Activated naive CD8-positive, alpha-beta T cell treated with anti-CD3 and anti-CD28 coated beads, Interleukin-2, amount 10 ng/mL, durations not matched to agents 7 days and 5 days (primary cell): ENCODE measurements at regions not wholly inside any gene's neighbourhood (a gene's known extent, or its start where the extent isn't known, plus 50 kb on each side); places are given as distances from the start of the nearest gene placed in this dataset.

ENCODE experiments used
- ATAC-seq: fragments of 150-1000 bp; cut with Tn5 transposase; one replicate; pipeline ENCODE4 v1.10.0; 2021; ENCODE audit warnings: low read depth, moderate library complexity
- POLR2A ChIA-PET: fragments of 350-600 bp; sonication (Branson Sonifier 250); formaldehyde crosslinking; loops from one replicate; lab custom pipeline; 2021; ENCODE audit warnings: antibody characterized with exemption; lab: Charles Lee
- DNase-seq: peaks from one replicate; pipeline ENCODE4 v3.0.0; 2021
- H3K27ac Mint-ChIP-seq: one replicate; pipeline ENCODE4 v1.8.0; 2022; ENCODE audit warnings: mild to moderate bottlenecking, mixed read lengths
- H3K27me3 Mint-ChIP-seq: one replicate; pipeline ENCODE4 v1.8.0; 2022; ENCODE audit warnings: mild to moderate bottlenecking, moderate library complexity, mixed read lengths
- H3K36me3 Mint-ChIP-seq: one replicate; pipeline ENCODE4 v1.8.0; 2021; ENCODE audit warnings: mild to moderate bottlenecking, mixed read lengths
- H3K4me1 Mint-ChIP-seq: one replicate; pipeline ENCODE4 v1.8.0; 2021; ENCODE audit warnings: mixed read lengths
- H3K4me3 Mint-ChIP-seq: one replicate; pipeline ENCODE4 v1.8.0; 2022; ENCODE audit warnings: mild to moderate bottlenecking, moderate library complexity, mixed read lengths
- H3K9me3 Mint-ChIP-seq: one replicate; pipeline ENCODE4 v1.8.0; 2021; ENCODE audit warnings: mixed read lengths

GRCh38 chr15:69946870-69947269, 150.8 kb downstream of the TLE3 start:
- ATAC-seq = no peak
- DNase-seq = no peak

GRCh38 chr15:69947394-69947793, 150.3 kb downstream of the TLE3 start:
- DNase-seq (no peak), ATAC-seq (no peak)
- peaks cover 15% of the 10 kb centered on the region for H3K27me3 Mint-ChIP-seq
- POLR2A ChIA-PET = no interaction called here
- no peak overlapping the region for H3K27ac Mint-ChIP-seq
- H3K36me3 Mint-ChIP-seq = no peaks in the 10 kb centered on the region
- no peaks in the 10 kb centered on the region for H3K9me3 Mint-ChIP-seq
- no peaks in the 10 kb centered on the region for H3K4me1 Mint-ChIP-seq
- no peak overlapping the region for H3K4me3 Mint-ChIP-seq

More at GRCh38 chr15:69946870-69947269, 150.8 kb downstream of the TLE3 start:
- POLR2A ChIA-PET = no interaction called here
- H3K27me3 Mint-ChIP-seq = peaks cover 15% of the 10 kb centered on the region
- no peaks in the 10 kb centered on the region for H3K4me1 Mint-ChIP-seq
- no peak overlapping the region for H3K4me3 Mint-ChIP-seq
- H3K9me3 Mint-ChIP-seq = no peaks in the 10 kb centered on the region
- no peak overlapping the region for H3K27ac Mint-ChIP-seq
- H3K36me3 Mint-ChIP-seq = no peaks in the 10 kb centered on the region

GRCh38 chr15:69949485-69949884, 148.2 kb downstream of the TLE3 start:
- no peaks in the 10 kb centered on the region for H3K36me3 Mint-ChIP-seq
- peaks cover 23% of the 10 kb centered on the region for H3K27me3 Mint-ChIP-seq
- no peaks in the 10 kb centered on the region for H3K4me1 Mint-ChIP-seq
- ATAC-seq = no peak
- no peaks in the 10 kb centered on the region for H3K9me3 Mint-ChIP-seq
- POLR2A ChIA-PET = no interaction called here
- no peak overlapping the region for H3K27ac Mint-ChIP-seq
- H3K4me3 Mint-ChIP-seq = no peak overlapping the region
- no peak for DNase-seq

- H3K36me3 Mint-ChIP-seq = no peaks in the 10 kb centered on the region
- POLR2A ChIA-PET = interaction anchor here (0.6 kb wide), 1 partner anchor 409 kb away, joined by 3 read pairs; no protein-coding TSS in a partner anchor
- H3K9me3 Mint-ChIP-seq = no peaks in the 10 kb centered on the region
- ATAC-seq (no peak), DNase-seq (no peak)
- no peak overlapping the region for H3K27ac Mint-ChIP-seq
- H3K4me3 Mint-ChIP-seq = no peak overlapping the region
- H3K27me3 Mint-ChIP-seq = peaks cover 23% of the 10 kb centered on the region
- H3K4me1 Mint-ChIP-seq = no peaks in the 10 kb centered on the region
These were observed 146.3 kb downstream of the TLE3 start for GRCh38 chr15:69951256-69951897.

- Mint-ChIP-seq H3K36me3 (no peaks in the 10 kb centered on the region), H3K4me1 (no peaks in the 10 kb centered on the region), H3K27me3 (peaks cover 19% of the 10 kb centered on the region), H3K27ac (no peak overlapping the region), H3K4me3 (no peak overlapping the region), H3K9me3 (no peaks in the 10 kb centered on the region)
- POLR2A ChIA-PET = interaction anchor here (0.6 kb wide), 1 partner anchor 409 kb away, joined by 3 read pairs; no protein-coding TSS in a partner anchor
- ATAC-seq (no peak), DNase-seq (no peak)
These were observed 145.7 kb downstream of the TLE3 start for GRCh38 chr15:69951898-69952555.

GRCh38 chr15:69953051-69953450, 144.7 kb downstream of the TLE3 start:
- Mint-ChIP-seq H3K27ac (no peak overlapping the region), H3K27me3 (peaks cover 19% of the 10 kb centered on the region), H3K36me3 (no peaks in the 10 kb centered on the region), H3K4me1 (no peaks in the 10 kb centered on the region), H3K4me3 (no peak overlapping the region), H3K9me3 (no peaks in the 10 kb centered on the region)
- no peak for ATAC-seq
- POLR2A ChIA-PET = no interaction called here
- no peak for DNase-seq

GRCh38 chr15:69953816-69954215, 143.9 kb downstream of the TLE3 start:
- Mint-ChIP-seq H3K27me3 (peaks cover 19% of the 10 kb centered on the region), H3K9me3 (no peaks in the 10 kb centered on the region), H3K36me3 (no peaks in the 10 kb centered on the region), H3K27ac (no peak overlapping the region), H3K4me3 (no peak overlapping the region), H3K4me1 (peaks cover 1% of the 10 kb centered on the region)
- DNase-seq = no peak
- ATAC-seq = no peak
- POLR2A ChIA-PET = no interaction called here

- no peak overlapping the region for H3K4me3 Mint-ChIP-seq
- peaks cover 1% of the 10 kb centered on the region for H3K4me1 Mint-ChIP-seq
- POLR2A ChIA-PET = no interaction called here
- H3K27ac Mint-ChIP-seq = no peak overlapping the region
- no peaks in the 10 kb centered on the region for H3K36me3 Mint-ChIP-seq
- ATAC-seq (no peak), DNase-seq (no peak)
- peaks cover 1% of the 10 kb centered on the region for H3K9me3 Mint-ChIP-seq
- peaks cover 19% of the 10 kb centered on the region for H3K27me3 Mint-ChIP-seq
These were observed 143.1 kb downstream of the TLE3 start for GRCh38 chr15:69954666-69955065.

GRCh38 chr15:69955240-69955894, 142.3 kb downstream of the TLE3 start:
- POLR2A ChIA-PET = no interaction called here
- peaks cover 1% of the 10 kb centered on the region for H3K9me3 Mint-ChIP-seq
- H3K36me3 Mint-ChIP-seq = no peaks in the 10 kb centered on the region
- DNase-seq (no peak), ATAC-seq (no peak)
- H3K4me1 Mint-ChIP-seq = peaks cover 1% of the 10 kb centered on the region
- no peak overlapping the region for H3K4me3 Mint-ChIP-seq
- H3K27me3 Mint-ChIP-seq = peaks cover 19% of the 10 kb centered on the region
- no peak overlapping the region for H3K27ac Mint-ChIP-seq

GRCh38 chr15:69956417-69956816, 141.3 kb downstream of the TLE3 start:
- H3K27me3 Mint-ChIP-seq = peaks cover 21% of the 10 kb centered on the region
- peaks cover 1% of the 10 kb centered on the region for H3K9me3 Mint-ChIP-seq
- POLR2A ChIA-PET = interaction anchor here (0.7 kb wide), 1 partner anchor 19 kb away, joined by 7 read pairs; no protein-coding TSS in a partner anchor
- DNase-seq = no peak
- no peak overlapping the region for H3K27ac Mint-ChIP-seq
- ATAC-seq = no peak
- H3K36me3 Mint-ChIP-seq = no peaks in the 10 kb centered on the region
- H3K4me1 Mint-ChIP-seq = peaks cover 1% of the 10 kb centered on the region
- no peak overlapping the region for H3K4me3 Mint-ChIP-seq

- POLR2A ChIA-PET = no interaction called here
- no peak overlapping the region for H3K27ac Mint-ChIP-seq
- H3K27me3 Mint-ChIP-seq = peaks cover 20% of the 10 kb centered on the region
- no peak for DNase-seq
- ATAC-seq = no peak
- peaks cover 1% of the 10 kb centered on the region for H3K4me1 Mint-ChIP-seq
- no peaks in the 10 kb centered on the region for H3K36me3 Mint-ChIP-seq
- H3K9me3 Mint-ChIP-seq = peaks cover 1% of the 10 kb centered on the region
- H3K4me3 Mint-ChIP-seq = no peak overlapping the region
These were observed 140.5 kb downstream of the TLE3 start for GRCh38 chr15:69957175-69957574.

- peaks cover 3% of the 10 kb centered on the region for H3K9me3 Mint-ChIP-seq
- no peaks in the 10 kb centered on the region for H3K36me3 Mint-ChIP-seq
- POLR2A ChIA-PET = no interaction called here
- no peak for ATAC-seq
- H3K27ac Mint-ChIP-seq = no peak overlapping the region
- H3K4me3 Mint-ChIP-seq = no peak overlapping the region
- peaks cover 25% of the 10 kb centered on the region for H3K27me3 Mint-ChIP-seq
- peaks cover 1% of the 10 kb centered on the region for H3K4me1 Mint-ChIP-seq
- no peak for DNase-seq
These were observed 139.1 kb downstream of the TLE3 start for GRCh38 chr15:69958496-69959084.

GRCh38 chr15:69962561-69962960, 135.2 kb downstream of the TLE3 start:
- no peak overlapping the region for H3K4me3 Mint-ChIP-seq
- POLR2A ChIA-PET = no interaction called here
- H3K27ac Mint-ChIP-seq = no peak overlapping the region
- ATAC-seq = no peak
- DNase-seq = no peak
- peaks cover 1% of the 10 kb centered on the region for H3K4me1 Mint-ChIP-seq
- peaks cover 22% of the 10 kb centered on the region for H3K27me3 Mint-ChIP-seq
- no peaks in the 10 kb centered on the region for H3K36me3 Mint-ChIP-seq
- H3K9me3 Mint-ChIP-seq = peaks cover 3% of the 10 kb centered on the region
